GM10266 (cell line): ENCODE measurements at regions not wholly inside any gene's neighbourhood (a gene's known extent, or its start where the extent isn't known, plus 50 kb on each side); places are given as distances from the start of the nearest gene placed in this dataset.

Experiments used
- DNase-seq: peaks from one replicate; pipeline ENCODE4 v3.0.0; 2012; ENCODE audit errors: extremely low spot score
- TF ChIP-seq, protein P1 (sequence below): IDR thresholded peaks from 2 replicates; pipeline ENCODE4 v1.5.1; 2012; ENCODE audit warnings: mild to moderate bottlenecking, low read depth; ENCODE audit not compliant: control insufficient read depth, insufficient read depth; ENCODE audit errors: missing control alignments

DNA sequence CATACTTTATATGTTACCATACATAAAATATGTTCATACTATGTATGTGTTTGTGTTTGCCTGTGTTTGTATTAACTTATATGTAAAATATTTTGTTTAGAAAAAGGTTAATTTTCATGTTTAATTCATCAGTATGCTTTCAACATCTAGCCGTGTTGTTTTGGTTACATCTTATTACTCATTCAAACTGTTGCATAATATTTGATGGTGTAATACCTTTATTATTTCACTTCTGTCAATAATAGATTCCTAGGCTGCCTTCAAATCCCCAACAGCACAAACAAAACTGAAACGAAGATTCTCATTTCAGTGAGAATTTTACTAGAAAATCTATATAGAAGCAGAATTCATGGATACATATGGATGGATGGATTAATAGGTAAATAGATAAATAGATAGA, 462.3 kb upstream of the ADGRL3 start:
- DNase-seq: no peak
- TF ChIP-seq, protein P1, sequence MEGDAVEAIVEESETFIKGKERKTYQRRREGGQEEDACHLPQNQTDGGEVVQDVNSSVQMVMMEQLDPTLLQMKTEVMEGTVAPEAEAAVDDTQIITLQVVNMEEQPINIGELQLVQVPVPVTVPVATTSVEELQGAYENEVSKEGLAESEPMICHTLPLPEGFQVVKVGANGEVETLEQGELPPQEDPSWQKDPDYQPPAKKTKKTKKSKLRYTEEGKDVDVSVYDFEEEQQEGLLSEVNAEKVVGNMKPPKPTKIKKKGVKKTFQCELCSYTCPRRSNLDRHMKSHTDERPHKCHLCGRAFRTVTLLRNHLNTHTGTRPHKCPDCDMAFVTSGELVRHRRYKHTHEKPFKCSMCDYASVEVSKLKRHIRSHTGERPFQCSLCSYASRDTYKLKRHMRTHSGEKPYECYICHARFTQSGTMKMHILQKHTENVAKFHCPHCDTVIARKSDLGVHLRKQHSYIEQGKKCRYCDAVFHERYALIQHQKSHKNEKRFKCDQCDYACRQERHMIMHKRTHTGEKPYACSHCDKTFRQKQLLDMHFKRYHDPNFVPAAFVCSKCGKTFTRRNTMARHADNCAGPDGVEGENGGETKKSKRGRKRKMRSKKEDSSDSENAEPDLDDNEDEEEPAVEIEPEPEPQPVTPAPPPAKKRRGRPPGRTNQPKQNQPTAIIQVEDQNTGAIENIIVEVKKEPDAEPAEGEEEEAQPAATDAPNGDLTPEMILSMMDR: no peak

DNA sequence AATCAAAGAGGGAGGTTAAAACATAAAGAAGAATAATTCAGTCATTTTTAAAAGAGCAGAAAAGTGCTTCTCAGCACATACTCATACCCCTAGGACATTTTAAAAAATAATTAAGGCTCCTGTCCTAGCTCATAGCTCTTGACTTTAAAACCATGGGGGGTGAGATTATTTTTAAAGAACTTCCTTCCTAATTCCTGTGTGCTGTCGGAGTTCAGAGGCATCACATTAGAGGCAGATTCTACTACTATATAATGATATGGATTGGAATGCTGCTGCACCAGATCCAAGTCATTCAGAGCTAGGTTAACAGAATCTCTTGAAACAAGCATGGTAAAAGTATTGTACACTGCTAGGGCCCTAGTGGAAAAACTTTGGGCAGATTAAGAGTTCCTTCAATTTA, 456.5 kb upstream of the ADGRL3 start:
- TF ChIP-seq, protein P1: no peak
- no peak for DNase-seq

DNA sequence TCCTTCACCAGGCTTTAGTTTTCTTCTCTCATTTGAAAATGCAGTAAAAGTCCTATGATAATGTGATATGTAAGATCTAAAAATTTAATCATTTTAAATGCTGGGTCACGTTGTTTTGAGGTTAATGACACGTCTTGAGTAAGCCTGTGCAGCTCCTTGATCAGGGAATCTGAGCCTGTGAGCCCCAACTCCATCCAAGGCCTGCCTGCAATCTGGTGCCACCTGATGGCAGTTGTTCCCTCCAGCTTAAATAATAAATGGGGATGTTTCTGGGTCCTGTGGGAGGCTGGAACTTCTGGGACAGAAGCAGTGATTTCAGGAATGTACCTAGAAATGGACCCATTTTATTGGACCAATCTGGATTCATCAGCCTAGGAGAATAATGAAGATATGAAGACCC, 455.4 kb upstream of the ADGRL3 start:
- no peak for DNase-seq
- TF ChIP-seq, protein P1: no peak

DNA sequence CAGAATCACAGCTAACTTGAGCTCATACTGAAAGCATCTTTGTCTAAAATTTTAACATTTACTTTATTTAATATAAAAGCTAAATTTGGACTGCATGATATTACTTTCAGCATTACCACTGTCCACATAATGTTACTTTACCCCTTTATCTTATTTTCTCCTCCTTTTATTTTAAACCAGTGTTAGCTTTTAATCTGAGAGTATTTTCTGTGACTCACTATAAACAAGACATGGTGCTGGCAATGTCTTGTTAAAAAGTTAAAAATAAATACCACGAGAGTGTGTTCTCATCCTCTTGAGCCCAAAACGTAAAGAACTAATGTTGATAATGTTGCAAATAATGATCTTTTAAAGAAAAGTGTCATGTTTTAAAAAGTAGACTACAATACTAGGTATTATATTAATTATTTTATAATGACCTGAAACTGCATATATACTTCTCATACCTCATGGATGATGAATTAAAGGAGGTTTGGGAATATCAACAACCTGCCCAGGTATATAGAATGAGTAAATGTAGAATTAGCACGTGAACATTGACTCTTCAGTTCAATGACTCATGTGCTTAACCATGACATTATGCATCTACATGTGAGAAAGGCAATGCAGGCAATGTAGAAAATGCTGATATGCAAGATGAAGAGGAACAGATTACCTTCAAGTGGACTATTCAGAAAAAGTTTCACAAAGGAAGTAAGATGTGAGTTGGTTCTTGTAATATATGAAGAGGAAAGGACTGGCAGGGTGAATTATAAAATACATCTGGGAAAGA, 454.1 kb upstream of the ADGRL3 start:
- no peak for DNase-seq
- TF ChIP-seq, protein P1: no peak

DNA sequence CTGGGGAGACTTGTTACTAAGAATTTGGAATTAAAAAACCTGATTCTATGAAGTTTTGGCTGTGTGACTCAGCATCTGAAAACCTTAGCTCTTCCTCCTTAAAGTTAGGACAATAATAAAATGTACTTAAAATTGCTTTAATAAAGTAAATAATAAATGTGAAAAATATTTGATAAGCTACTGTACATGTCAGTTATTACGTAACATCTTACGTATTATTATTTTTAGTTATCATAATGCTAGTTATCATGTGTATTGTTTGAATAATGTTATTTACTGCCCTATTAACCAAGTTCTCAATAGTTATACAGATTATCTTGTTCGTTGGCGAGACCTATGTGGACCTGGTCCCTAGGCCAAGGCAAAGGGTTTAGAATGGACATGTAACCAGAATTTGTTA, 449.2 kb upstream of the ADGRL3 start:
- DNase-seq: no peak
- TF ChIP-seq, protein P1: no peak

DNA sequence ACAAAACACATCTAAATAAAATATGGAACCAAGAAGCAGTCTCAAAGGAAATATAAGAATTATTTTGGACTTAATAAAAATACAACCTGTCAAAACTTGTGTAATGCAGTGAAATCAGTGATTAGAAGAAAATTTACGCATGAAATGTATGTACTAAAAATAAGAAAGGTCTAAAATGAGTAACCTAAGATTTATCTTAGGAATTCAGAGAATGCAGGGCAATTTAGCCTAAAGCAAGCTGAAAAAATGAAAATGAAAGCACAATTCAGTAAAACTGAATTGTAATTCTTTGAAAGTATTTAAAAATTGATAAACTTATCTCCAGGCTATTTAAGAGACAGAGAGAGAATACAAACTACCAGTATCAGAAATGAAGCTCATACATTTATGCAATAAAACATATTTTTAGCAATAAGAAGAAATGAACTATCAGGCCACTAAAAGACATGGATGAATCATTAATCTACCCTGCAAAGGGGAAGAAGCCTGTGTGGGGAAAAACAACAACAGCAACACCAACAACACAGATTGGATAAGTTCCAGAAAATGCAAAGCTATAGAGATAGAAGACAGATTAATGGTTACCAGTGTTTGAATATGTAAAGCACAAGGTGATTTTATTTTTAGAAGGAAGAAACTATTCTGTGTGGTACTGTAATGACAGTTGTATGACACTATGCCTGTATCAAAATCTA, 442.0 kb upstream of the ADGRL3 start:
- TF ChIP-seq, protein P1: no peak
- DNase-seq: no peak

DNA sequence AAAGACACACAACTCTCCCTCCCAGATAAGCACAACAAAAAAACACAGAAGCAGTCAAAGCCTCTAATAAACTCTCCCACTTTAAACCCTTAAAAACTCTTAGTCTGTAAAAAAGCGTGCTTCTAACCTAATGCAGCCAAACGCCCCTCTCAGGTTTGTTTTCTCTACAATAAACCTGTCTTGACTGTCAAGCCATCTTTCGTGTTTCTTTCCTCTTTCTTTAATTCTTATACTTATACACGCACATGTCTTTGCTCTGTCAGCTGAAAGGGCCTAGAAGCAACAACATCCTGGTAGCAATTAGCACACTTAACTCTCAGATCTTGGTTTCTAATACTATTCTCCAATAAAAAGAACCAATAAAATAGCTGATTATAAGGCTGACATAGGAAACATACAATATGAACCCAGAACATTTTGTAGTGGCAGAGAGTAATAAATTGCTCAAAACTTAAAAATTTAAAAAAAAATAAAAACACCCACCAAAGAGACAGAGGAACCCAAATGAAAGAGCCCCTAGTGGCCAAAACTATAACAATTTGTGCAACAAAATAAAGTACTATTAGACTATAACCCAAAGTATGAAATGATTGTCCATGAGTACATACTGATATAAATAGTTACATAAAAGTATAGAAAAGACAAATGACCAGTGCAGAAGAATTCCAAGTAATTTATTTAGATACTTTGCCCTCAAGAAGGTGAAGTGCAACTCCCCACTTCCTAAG, 440.4 kb upstream of the ADGRL3 start:
- TF ChIP-seq, protein P1: no peak
- DNase-seq: no peak
